Liver (tissue), 8 donors: ENCODE measurements at regions not wholly inside any gene's neighbourhood (a gene's known extent, or its start where the extent isn't known, plus 50 kb on each side); places are given as distances from the start of the nearest gene placed in this dataset.

Source experiments
- DNase-seq: peaks from one replicate; pipeline ENCODE4 v3.0.0-alpha.2; 2017; ENCODE audit warnings: low spot score
- H3K27ac ChIP-seq, 2 donors: one replicate each; pipeline ENCODE4 v1.7.0; 2013; ENCODE audit warnings: inconsistent platforms in 2 of 2, low read length in 2 of 2, control low read depth in 1 of 2, low read depth in 1 of 2, mild to moderate bottlenecking in 1 of 2
- H3K27me3 ChIP-seq, 4 donors: one replicate each; pipeline versions ENCODE4 v1.6.1 to v1.7.0; 2013; ENCODE audit warnings: low read length in 3 of 4, inconsistent platforms in 1 of 4, mild to moderate bottlenecking in 1 of 4, moderate library complexity in 1 of 4; ENCODE audit not compliant: control insufficient read depth in 4 of 4, insufficient read depth in 4 of 4
- H3K36me3 ChIP-seq, 4 donors: one replicate each; pipeline versions ENCODE4 v1.6.1 to v1.7.0; 2013; ENCODE audit warnings: low read length in 3 of 4, mild to moderate bottlenecking in 3 of 4, low read depth in 1 of 4, moderate library complexity in 1 of 4; ENCODE audit not compliant: control insufficient read depth in 4 of 4, insufficient read depth in 3 of 4
- H3K4me1 ChIP-seq, 4 donors: one replicate each; pipeline versions ENCODE4 v1.6.1 to v1.7.0; 2013; ENCODE audit warnings: low read length in 3 of 4, mild to moderate bottlenecking in 3 of 4, moderate library complexity in 1 of 4; ENCODE audit not compliant: control insufficient read depth in 4 of 4, insufficient read depth in 4 of 4
- H3K4me3 ChIP-seq, 3 donors: one replicate each; pipeline versions ENCODE4 v1.6.1 to v1.7.0; 2013; ENCODE audit warnings: low read length in 3 of 3, control low read depth in 1 of 3, low read depth in 1 of 3, mild to moderate bottlenecking in 1 of 3
- H3K9ac ChIP-seq, 2 donors: one replicate each; pipeline ENCODE4 v1.7.0; 2013; ENCODE audit warnings: low read length in 2 of 2, mild to moderate bottlenecking in 2 of 2, moderate library complexity in 2 of 2, control low read depth in 1 of 2, low read depth in 1 of 2
- H3K9me3 ChIP-seq, 4 donors: one replicate each; pipeline versions ENCODE4 v1.6.1 to v1.7.0; 2013; ENCODE audit warnings: low read length in 3 of 4; ENCODE audit not compliant: control insufficient read depth in 4 of 4
- EGR1 ChIP-seq, 2 donors: IDR thresholded peaks; 2 replicates each; pipeline ENCODE4 v1.6.1; 2016 to 2018; ENCODE audit warnings: antibody characterized with exemption in 2 of 2, low read depth in 2 of 2
- HNF4A ChIP-seq, 2 donors: conservative IDR thresholded peaks; 2 replicates each; pipeline ENCODE4 v1.6.1; 2016; ENCODE audit warnings: antibody characterized with exemption in 2 of 2, mild to moderate bottlenecking in 2 of 2
- HNF4G ChIP-seq: IDR thresholded peaks from 2 replicates; pipeline ENCODE4 v1.6.1; 2016; ENCODE audit warnings: antibody characterized with exemption
- JUND ChIP-seq, 2 donors: IDR thresholded peaks; 2 replicates each; pipeline ENCODE4 v1.6.1; 2016; ENCODE audit warnings: antibody characterized with exemption in 2 of 2
- NR2F2 ChIP-seq: IDR thresholded peaks from 2 replicates; pipeline ENCODE4 v1.6.1; 2016; ENCODE audit warnings: antibody characterized with exemption
- RAD21 ChIP-seq, 2 donors: IDR thresholded peaks; 2 replicates each; pipeline ENCODE4 v1.6.1; 2016; ENCODE audit warnings: antibody characterized with exemption in 2 of 2, mild to moderate bottlenecking in 2 of 2
- RXRA ChIP-seq, 2 donors: IDR thresholded peaks; 2 replicates each; pipeline ENCODE4 v1.6.1; 2017 to 2018; ENCODE audit warnings: antibody characterized with exemption in 2 of 2, mild to moderate bottlenecking in 1 of 2
- SP1 ChIP-seq: IDR thresholded peaks from 2 replicates; pipeline ENCODE4 v1.6.1; 2018; ENCODE audit warnings: antibody characterized with exemption, mild to moderate bottlenecking
- TAF1 ChIP-seq: conservative IDR thresholded peaks from 2 replicates; pipeline ENCODE4 v1.6.1; 2016; ENCODE audit warnings: antibody characterized with exemption, mild to moderate bottlenecking
- YY1 ChIP-seq: IDR thresholded peaks from 2 replicates; pipeline ENCODE4 v1.6.1; 2016; ENCODE audit warnings: antibody characterized with exemption, mild to moderate bottlenecking
- WGBS: extraction: QIAGEN DNeasy Blood & Tissue Kit; methylation state at CpG from one replicate; pipeline ENCODE4 v1.1.7; 2013; 5-methylcytosine and 5-hydroxymethylcytosine counted together
- TF ChIP-seq, protein P1 (sequence below): IDR thresholded peaks from 2 replicates; pipeline ENCODE4 v1.6.1; 2016; ENCODE audit warnings: antibody characterized with exemption
- TF ChIP-seq, protein P2 (sequence below): fragments of 150-350 bp; IDR thresholded peaks from 2 replicates; pipeline ENCODE4 v1.5.1; 2017; ENCODE audit warnings: improper control_type of control experiment, low read depth, low read length; ENCODE audit not compliant: missing input control
- TF ChIP-seq, protein P3 (sequence below): IDR thresholded peaks from 2 replicates; pipeline ENCODE4 v1.6.1; 2016; ENCODE audit warnings: antibody characterized with exemption, mild to moderate bottlenecking
- TF ChIP-seq, protein P4 (sequence below): IDR thresholded peaks from 2 replicates; pipeline ENCODE4 v1.6.1; 2016; ENCODE audit warnings: antibody characterized with exemption
- donor health status: healthy.
- donor health status: healthy.
- donor health status: healthy.
- donor health status: healthy.
- donor health status: healthy.

DNA sequence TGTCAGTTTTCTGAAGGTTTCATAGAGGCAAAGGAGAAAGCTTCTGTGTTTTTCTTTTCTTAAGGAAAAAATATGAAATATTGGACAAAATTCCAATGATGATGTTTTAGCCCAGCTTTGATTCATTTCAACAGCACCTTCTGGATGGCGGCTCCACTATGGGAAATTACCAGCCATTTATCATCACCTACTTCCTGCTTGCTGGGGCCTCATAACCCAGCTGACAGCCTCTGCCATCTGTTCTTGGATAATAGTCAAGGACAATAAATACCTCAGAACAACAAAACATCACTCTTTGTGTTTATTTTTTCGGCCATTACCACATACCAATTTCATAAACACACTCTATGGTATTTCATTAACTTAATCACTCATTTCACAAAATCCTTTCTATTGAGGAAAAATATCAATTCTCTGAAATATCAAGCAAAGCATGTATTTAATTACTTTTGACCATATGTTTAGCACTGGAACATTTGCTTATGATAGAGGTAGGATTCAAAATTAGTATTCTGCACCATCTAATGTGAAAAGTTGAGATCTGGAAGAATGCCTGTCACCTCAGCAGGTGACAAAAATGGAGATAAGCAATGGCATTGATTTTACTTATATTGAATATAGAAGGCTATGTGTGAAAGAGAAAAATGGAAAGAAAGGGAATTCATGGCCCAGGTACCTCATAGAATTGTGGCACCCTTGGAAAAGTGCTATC lies 629.7 kb downstream of the LIG4 start:
- TF ChIP-seq RXRA (IDR thresholded peaks at IDR 0.05) (no peak), HNF4G (no peak)
- no peak for DNase-seq
- no peaks in the 10 kb centered on the region for H3K4me1 ChIP-seq
- H3K4me3 ChIP-seq: no peak overlapping the region
- no peaks in the 10 kb centered on the region for H3K9me3 ChIP-seq
- H3K9ac ChIP-seq: no peak overlapping the region
- H3K36me3 ChIP-seq: no peaks in the 10 kb centered on the region
- H3K27ac ChIP-seq: no peak overlapping the region
- WGBS: 52% methylated on average over 2 of the region's 2 CpGs
- H3K27me3 ChIP-seq: no peaks in the 10 kb centered on the region

DNA sequence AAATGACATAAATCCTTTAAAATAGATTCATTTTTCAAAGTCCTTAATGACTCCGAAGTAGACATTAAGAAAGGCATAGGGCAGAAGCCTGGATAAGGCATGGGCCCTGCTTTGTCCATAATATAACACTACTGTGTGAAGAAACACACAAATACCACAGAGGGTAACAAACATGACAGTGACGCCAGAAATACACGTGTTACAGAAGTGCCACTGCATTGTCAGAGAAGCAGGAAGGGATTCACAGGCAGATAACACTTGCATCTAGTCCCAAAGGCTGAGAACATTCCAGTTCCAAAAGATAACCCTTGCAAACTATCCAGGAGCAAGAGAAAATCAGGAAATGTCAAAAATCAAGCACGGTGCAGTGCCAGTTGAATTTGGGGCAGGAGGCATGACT lies 633.2 kb downstream of the LIG4 start:
- TF ChIP-seq, protein P1, sequence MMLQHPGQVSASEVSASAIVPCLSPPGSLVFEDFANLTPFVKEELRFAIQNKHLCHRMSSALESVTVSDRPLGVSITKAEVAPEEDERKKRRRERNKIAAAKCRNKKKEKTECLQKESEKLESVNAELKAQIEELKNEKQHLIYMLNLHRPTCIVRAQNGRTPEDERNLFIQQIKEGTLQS: no peak
- TF ChIP-seq, protein P2, sequence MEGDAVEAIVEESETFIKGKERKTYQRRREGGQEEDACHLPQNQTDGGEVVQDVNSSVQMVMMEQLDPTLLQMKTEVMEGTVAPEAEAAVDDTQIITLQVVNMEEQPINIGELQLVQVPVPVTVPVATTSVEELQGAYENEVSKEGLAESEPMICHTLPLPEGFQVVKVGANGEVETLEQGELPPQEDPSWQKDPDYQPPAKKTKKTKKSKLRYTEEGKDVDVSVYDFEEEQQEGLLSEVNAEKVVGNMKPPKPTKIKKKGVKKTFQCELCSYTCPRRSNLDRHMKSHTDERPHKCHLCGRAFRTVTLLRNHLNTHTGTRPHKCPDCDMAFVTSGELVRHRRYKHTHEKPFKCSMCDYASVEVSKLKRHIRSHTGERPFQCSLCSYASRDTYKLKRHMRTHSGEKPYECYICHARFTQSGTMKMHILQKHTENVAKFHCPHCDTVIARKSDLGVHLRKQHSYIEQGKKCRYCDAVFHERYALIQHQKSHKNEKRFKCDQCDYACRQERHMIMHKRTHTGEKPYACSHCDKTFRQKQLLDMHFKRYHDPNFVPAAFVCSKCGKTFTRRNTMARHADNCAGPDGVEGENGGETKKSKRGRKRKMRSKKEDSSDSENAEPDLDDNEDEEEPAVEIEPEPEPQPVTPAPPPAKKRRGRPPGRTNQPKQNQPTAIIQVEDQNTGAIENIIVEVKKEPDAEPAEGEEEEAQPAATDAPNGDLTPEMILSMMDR: no peak
- TF ChIP-seq TAF1 (no peak), HNF4G (no peak), JUND (IDR thresholded peaks at IDR 0.05) (no peak), RXRA (IDR thresholded peaks at IDR 0.05) (no peak), EGR1 (IDR thresholded peaks at IDR 0.05; ENCODE audit: low read depth in 2 of 2) (no peak), NR2F2 (no peak), YY1 (no peak), RAD21 (IDR thresholded peaks at IDR 0.05) (no peak), HNF4A (conservative IDR thresholded peaks at IDR 0.05) (no peak), SP1 (no peak)
- TF ChIP-seq, protein P3, sequence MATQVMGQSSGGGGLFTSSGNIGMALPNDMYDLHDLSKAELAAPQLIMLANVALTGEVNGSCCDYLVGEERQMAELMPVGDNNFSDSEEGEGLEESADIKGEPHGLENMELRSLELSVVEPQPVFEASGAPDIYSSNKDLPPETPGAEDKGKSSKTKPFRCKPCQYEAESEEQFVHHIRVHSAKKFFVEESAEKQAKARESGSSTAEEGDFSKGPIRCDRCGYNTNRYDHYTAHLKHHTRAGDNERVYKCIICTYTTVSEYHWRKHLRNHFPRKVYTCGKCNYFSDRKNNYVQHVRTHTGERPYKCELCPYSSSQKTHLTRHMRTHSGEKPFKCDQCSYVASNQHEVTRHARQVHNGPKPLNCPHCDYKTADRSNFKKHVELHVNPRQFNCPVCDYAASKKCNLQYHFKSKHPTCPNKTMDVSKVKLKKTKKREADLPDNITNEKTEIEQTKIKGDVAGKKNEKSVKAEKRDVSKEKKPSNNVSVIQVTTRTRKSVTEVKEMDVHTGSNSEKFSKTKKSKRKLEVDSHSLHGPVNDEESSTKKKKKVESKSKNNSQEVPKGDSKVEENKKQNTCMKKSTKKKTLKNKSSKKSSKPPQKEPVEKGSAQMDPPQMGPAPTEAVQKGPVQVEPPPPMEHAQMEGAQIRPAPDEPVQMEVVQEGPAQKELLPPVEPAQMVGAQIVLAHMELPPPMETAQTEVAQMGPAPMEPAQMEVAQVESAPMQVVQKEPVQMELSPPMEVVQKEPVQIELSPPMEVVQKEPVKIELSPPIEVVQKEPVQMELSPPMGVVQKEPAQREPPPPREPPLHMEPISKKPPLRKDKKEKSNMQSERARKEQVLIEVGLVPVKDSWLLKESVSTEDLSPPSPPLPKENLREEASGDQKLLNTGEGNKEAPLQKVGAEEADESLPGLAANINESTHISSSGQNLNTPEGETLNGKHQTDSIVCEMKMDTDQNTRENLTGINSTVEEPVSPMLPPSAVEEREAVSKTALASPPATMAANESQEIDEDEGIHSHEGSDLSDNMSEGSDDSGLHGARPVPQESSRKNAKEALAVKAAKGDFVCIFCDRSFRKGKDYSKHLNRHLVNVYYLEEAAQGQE: no peak
- TF ChIP-seq, protein P4, sequence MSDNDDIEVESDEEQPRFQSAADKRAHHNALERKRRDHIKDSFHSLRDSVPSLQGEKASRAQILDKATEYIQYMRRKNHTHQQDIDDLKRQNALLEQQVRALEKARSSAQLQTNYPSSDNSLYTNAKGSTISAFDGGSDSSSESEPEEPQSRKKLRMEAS: no peak
- 75% methylated on average over 4 of the region's 4 CpGs for WGBS
- Histone ChIP-seq H3K36me3 (no peaks in the 10 kb centered on the region), H3K4me1 (no peaks in the 10 kb centered on the region), H3K27me3 (no peaks in the 10 kb centered on the region), H3K9ac (no peak overlapping the region), H3K9me3 (no peaks in the 10 kb centered on the region), H3K4me3 (no peak overlapping the region), H3K27ac (no peak overlapping the region)
- no peak for DNase-seq
